Pancreas (tissue), 10 donors: ENCODE measurements at regions not wholly inside any gene's neighbourhood (a gene's known extent, or its start where the extent isn't known, plus 50 kb on each side); places are given as distances from the start of the nearest gene placed in this dataset.
A peak's percentile ranks its signal among the peaks of the same experiment; 100 is the strongest.

Experiments used
- ATAC-seq, 4 donors: fragments of 200-7000 bp; cut with Tn5 transposase; one replicate each; pipeline versions ENCODE4 v1.8.0 to v1.9.1; 2020; ENCODE audit warnings: mild to moderate bottlenecking in 4 of 4, moderate library complexity in 4 of 4
- DNase-seq, 6 donors: peaks; one replicate each; pipeline ENCODE4 v3.0.0-alpha.2; 2020
- FAIRE-seq: peaks from 2 replicates; lab custom pipeline; 2012; peaks lifted over from hg19 to GRCh38; lab: Jason Lieb, UNC
- H3K27ac ChIP-seq, 4 donors: fragments of 200-600 bp; sonication (generic); 1 replicate in 3 of 4; 2 replicates in 1 of 4; pipeline versions ENCODE4 v1.5.0 to v1.8.0; 2020
- H3K27me3 ChIP-seq, 4 donors: fragments of 200-600 bp; one replicate each; pipeline ENCODE4 v1.8.0; 2021
- H3K36me3 ChIP-seq, 3 donors: fragments of 200-600 bp; sonication (generic) in 1 of 3; one replicate each; pipeline versions ENCODE4 v1.5.0 to v1.8.0; 2020 to 2021
- H3K4me1 ChIP-seq, 3 donors: fragments of 200-600 bp; one replicate each; pipeline ENCODE4 v1.8.0; 2021
- H3K4me3 ChIP-seq, 4 donors: fragments of 200-600 bp; sonication (generic) in 2 of 4; one replicate each; pipeline versions ENCODE4 v1.5.0 to v1.8.0; 2020 to 2021
- H3K9me3 ChIP-seq, 4 donors: fragments of 200-600 bp; one replicate each; pipeline ENCODE4 v1.8.0; 2021
- WGBS, 2 donors: extraction: QIAGEN DNeasy Blood & Tissue Kit; methylation state at CpG; one replicate each; pipeline ENCODE4 v1.1.7; 2013; 5-methylcytosine and 5-hydroxymethylcytosine counted together
- intact Hi-C, 3 donors: fragments of 100-400 bp; cut with DNase I; formaldehyde crosslinking; loops; one replicate each; pipeline versions ENCODE4 v1.11.1 to v1.14.2; 2022
- TF ChIP-seq, protein P1 (sequence below), 4 donors: fragments of 200-600 bp; sonication (generic) in 3 of 4; IDR thresholded peaks; one replicate each; pipeline versions ENCODE4 v1.5.0 to v1.8.0; 2021; ENCODE audit warnings: antibody characterized with exemption in 4 of 4
- donor health status: healthy with polysubstance abuse.
- donor health status: DM: no; HTN: no; CAD: no; lungs with moderate emphysema.
- donor health status: DM: no; HTN: no; CAD: no.
- donor health status: control.
- donor health status: control.
- donor health status: Bipolar disorder and iron deficiency.
- donor health status: DM: yes; HTN: yes; CAD: no.
- donor health status: DM: no; HTN: no; CAD: no.
- donor health status: DM: no; HTN: no; CAD: no.
- donor health status: DM: yes; HTN: yes; CAD: no.

DNA sequence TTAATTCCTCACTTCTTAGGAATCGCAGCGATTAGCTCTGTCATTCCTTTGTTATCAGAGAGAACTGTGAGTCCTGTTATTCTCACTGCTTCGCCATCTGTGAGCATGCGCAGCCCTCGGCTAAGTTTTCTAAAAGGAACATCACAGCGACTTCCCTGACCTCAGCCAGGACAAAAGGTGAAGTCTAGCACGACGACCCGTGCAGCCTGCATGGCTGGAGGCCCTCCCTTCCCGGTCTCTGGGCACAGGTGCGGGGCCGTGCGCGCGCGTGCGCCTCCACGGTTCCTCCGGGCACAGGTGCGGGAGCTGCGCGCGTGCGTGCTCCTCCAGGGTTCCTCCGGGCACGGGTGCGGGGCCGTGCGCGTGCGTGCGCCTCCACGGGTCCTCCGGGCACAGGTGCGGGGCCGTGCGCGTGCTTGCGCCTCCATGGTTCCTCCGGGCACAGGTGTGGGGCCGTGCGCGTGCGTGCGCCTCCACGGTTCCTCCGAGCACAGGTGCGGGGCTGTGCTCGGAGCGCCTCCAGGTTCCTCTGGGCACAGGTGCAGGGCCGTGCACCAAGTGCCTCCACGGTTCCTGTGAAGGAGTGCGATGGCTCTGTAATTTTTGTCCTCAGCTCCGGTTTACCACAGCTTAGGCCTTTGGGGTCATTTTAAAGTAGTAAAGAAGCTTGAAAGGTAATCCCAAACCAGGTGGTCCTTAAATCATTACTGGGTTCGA, 212.3 kb downstream of the ERMARD start:
- intact Hi-C loops = loop anchor here in 1 of 3 donors (10.0 kb wide), 1 partner anchor 331 kb away; the partner anchor contains the start of gene DLL1
- Histone ChIP-seq H3K27ac (no peak overlapping the region), H3K4me3 (no peak overlapping the region), H3K36me3 (no peaks in the 10 kb centered on the region), H3K9me3 (no peaks in the 10 kb centered on the region), H3K27me3 (no peaks in the 10 kb centered on the region), H3K4me1 (no peaks in the 10 kb centered on the region)
- peak in 4 of 6 donors; percentile 1 to 36 (median 4) for DNase-seq
- WGBS, 2 donors = 90 to 91% methylated on average over 55 of the region's 55 CpGs
- ATAC-seq = no peak
- FAIRE-seq = no peak
- TF ChIP-seq, protein P1, sequence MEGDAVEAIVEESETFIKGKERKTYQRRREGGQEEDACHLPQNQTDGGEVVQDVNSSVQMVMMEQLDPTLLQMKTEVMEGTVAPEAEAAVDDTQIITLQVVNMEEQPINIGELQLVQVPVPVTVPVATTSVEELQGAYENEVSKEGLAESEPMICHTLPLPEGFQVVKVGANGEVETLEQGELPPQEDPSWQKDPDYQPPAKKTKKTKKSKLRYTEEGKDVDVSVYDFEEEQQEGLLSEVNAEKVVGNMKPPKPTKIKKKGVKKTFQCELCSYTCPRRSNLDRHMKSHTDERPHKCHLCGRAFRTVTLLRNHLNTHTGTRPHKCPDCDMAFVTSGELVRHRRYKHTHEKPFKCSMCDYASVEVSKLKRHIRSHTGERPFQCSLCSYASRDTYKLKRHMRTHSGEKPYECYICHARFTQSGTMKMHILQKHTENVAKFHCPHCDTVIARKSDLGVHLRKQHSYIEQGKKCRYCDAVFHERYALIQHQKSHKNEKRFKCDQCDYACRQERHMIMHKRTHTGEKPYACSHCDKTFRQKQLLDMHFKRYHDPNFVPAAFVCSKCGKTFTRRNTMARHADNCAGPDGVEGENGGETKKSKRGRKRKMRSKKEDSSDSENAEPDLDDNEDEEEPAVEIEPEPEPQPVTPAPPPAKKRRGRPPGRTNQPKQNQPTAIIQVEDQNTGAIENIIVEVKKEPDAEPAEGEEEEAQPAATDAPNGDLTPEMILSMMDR (IDR thresholded peaks at IDR 0.05) = no peak

DNA sequence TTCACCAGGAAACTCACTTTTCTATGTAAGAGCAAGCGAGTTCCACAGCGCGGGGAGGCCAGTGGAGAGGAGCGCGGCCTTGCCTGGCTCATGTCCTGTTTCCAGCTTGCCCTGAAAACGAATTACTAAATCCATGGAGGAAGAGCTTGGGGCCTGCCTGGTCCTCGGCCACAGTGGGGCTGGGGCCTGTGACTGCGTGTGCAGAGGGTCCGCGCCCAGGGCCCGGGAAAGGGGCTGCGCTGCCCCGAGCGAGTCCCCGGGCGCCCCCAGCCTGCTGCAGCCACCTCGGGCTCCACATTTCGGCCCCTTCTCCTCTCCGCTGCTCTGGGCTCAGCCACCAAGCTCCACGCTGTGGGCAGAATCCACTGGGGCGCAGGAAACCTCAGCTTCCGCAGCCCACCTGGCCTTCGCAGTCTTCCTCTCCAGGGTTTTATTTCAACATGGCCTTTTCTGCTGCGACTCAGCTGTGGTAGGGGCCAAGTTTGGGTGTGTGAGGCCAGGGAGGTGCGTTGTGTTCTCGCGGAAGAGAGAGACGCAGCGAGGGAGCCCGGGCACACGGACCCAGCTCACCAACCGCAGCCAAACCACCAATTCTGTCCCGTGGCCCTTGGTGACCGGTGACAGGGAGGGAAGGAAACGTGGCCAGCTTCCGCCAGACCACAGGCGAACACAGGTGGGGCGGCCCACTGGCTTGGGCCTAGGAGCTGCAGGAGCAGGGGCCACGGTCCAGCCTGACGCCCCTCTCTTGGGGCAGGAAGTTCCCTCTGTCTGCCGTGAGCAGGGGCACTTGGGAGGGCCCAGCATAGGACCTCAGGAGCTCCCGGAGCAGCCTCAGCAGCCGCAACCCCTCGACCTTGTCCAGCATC, 211.4 kb downstream of the ERMARD start:
- no peak for FAIRE-seq

DNA sequence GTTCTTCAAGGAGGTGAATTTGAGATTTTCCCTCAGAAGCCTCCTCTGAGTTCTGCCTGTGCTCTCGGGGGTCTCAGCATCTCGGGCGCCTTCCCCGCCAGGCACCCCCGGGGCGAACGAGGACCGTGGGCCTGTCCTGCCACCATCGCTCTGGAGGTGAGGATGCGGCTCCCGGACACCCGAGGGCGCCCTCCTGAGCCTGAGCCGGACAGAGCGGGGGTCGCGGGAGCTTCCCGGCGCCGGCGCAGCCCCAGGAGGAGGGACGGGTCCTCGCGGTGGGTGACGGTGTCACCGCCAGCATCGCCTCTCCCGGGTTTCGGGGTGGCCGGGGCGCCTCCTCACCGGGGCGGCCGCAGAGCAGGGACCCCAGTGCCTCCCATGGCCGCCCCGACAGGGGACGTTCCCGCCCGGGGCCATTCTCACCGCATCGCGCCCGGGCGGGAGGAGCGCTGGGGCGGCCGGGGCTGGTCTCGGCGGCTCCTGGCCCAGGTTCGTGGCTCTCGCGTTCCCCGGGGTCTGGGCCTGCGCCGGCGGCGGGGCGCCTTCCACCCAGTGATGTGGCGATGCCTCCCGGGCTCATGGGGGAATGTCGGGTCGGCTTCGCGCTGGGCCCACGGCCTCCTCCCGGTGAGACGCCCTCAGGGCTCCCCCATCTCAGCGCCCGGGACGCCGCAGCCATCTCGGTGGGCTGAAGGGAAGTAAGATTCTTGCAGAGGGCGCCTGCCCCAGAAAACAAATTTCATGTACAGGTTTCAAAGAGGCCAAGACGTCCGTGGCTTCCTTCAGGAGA, 210.5 kb downstream of the ERMARD start:
- TF ChIP-seq, protein P1 (IDR thresholded peaks at IDR 0.05) = peak in 3 of 4 donors; percentile 19 to 48 (median 20)
- H3K4me3 ChIP-seq = peak overlapping the region in 3 of 4 donors; percentile 15 to 39 (median 17)
- peak in 5 of 6 donors; percentile 2 to 74 (median 28) for DNase-seq
- intact Hi-C loops = loop anchor here in 1 of 3 donors (10.0 kb wide), 1 partner anchor 333 kb away; the partner anchor contains the start of gene DLL1
- no peak for FAIRE-seq
- WGBS, 2 donors = 18 to 29% methylated on average over 74 to 75 of the region's 75 CpGs
- no peak overlapping the region for H3K27ac ChIP-seq
- no peaks in the 10 kb centered on the region for H3K4me1 ChIP-seq
- no peaks in the 10 kb centered on the region for H3K36me3 ChIP-seq
- peak in 3 of 4 donors; percentile 43 to 80 (median 56) for ATAC-seq
- H3K27me3 ChIP-seq = no peaks in the 10 kb centered on the region
- no peaks in the 10 kb centered on the region for H3K9me3 ChIP-seq

More for the DNA sequence above, 211.4 kb downstream of the ERMARD start:
- no peaks in the 10 kb centered on the region for H3K4me1 ChIP-seq
- H3K27ac ChIP-seq = no peak overlapping the region
- H3K9me3 ChIP-seq = no peaks in the 10 kb centered on the region
- H3K27me3 ChIP-seq = no peaks in the 10 kb centered on the region
- intact Hi-C loops = loop anchor here in 1 of 3 donors (10.0 kb wide), 1 partner anchor 332 kb away; the partner anchor contains the start of gene DLL1
- ATAC-seq = no peak
- H3K4me3 ChIP-seq = no peak overlapping the region
- WGBS, 2 donors = 92 to 94% methylated on average over 44 of the region's 44 CpGs
- DNase-seq = peak in 4 of 6 donors; percentile 1 to 58 (median 8)
- TF ChIP-seq, protein P1 (IDR thresholded peaks at IDR 0.05) = no peak
- no peaks in the 10 kb centered on the region for H3K36me3 ChIP-seq

DNA sequence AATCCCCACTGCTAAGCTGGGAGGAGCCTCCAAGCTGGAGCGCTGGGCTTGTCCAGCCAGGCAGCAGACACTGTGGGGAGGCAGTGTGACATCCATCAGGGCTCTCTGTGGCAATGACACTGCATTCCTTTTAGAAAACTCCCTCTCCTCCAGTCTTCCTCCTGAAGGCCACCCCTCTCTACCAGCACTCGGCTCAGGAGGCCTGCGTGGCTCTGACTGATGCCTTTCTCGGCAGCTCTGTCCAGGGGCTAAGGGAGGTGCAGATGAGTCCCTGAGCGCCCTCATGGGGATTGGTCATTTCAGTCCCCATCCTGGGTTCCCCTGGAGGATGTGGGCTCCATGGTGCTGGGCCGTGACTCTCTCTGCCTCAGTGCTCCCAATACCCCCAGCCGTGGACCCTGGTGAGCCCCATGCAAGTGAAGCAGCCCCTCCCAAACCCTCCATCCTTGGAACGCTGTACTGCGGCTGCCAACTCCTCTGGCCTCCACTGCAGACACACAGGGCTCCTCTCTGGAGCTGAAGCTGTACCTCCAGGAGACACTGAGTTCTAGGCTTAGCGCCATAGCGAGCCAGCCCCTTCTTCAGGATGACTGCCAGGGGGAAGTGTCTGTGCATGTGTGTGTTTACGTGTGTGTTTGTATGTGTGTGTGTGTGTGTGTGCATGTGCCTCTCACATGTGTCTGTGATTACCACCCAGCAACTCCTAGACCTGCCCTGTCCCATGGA, 209.6 kb downstream of the ERMARD start:
- ATAC-seq (no peak), FAIRE-seq (no peak), DNase-seq (peak in 5 of 6 donors; percentile 1 to 42 (median 8))
- no peak overlapping the region for H3K4me3 ChIP-seq
- no peaks in the 10 kb centered on the region for H3K9me3 ChIP-seq
- intact Hi-C loops = loop anchor here in 1 of 3 donors (10.0 kb wide), 1 partner anchor 334 kb away; the partner anchor contains the start of gene DLL1
- no peaks in the 10 kb centered on the region for H3K4me1 ChIP-seq
- TF ChIP-seq, protein P1 (IDR thresholded peaks at IDR 0.05) = no peak
- no peak overlapping the region for H3K27ac ChIP-seq
- 91 to 92% methylated on average over 12 of the region's 12 CpGs for WGBS, 2 donors
- no peaks in the 10 kb centered on the region for H3K27me3 ChIP-seq
- H3K36me3 ChIP-seq = no peaks in the 10 kb centered on the region
